NCI-H1436 treated with DMSO at 0.1 percent for 48 hours (cell line): ENCODE measurements at regions not wholly inside any gene's neighbourhood (a gene's known extent, or its start where the extent isn't known, plus 50 kb on each side); places are given as distances from the start of the nearest gene placed in this dataset.

Source experiments
- DNase-seq: peaks from one replicate; lab custom pipeline; 2025; lab: John Stamatoyannopoulos, UW

DNA sequence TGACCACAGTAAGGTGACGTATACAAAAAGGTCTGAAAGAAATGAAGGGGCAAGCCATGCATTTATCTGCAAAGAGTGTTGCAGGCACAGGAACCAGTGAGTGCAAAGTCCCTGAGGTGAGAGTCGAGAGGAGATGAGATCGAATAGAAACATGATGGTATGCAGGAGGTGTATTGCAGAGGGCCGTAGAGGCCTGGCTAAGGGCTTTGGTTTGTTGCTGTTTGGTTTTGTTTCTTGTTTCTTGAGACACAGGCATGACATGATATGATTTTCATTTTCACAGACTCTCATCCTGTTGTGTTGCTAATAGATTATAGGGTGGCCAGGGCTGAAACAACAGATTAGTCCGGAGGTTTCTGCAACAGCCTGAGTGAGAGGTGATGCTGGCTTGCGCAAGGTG is 80.4 kb downstream of the HSPH1 start:
- DNase-seq = no peak

GRCh38 chr13:31074756-31075155 is 86.9 kb downstream of the HSPH1 start:
- DNase-seq = no peak

GRCh38 chr13:31073859-31074718 is 87.6 kb downstream of the HSPH1 start:
- no peak for DNase-seq

DNA sequence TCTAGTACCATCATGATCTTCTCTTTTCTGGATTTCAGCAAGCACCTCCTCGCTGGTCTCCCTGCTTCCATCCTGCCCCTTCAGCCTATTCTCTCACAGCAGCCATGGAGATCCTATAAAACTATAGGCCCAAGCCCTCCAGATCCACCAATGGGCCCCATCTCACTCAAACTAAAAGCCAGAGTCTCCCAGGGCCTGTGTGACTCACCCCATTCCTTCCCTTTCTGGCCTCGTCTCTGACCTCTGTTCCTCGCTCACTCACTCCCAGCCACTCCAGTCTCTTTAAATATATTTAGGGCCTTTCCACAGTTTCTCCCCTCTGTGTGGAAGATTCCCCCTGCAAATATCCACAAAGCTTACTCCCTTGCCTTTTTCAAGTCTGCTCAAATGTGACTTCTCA is 89.7 kb downstream of the HSPH1 start:
- DNase-seq = no peak

- no peak for DNase-seq
These were observed 91.7 kb downstream of the HSPH1 start for GRCh38 chr13:31069808-31070534.

GRCh38 chr13:31068119-31068423 is 93.6 kb downstream of the HSPH1 start:
- DNase-seq = no peak

DNA sequence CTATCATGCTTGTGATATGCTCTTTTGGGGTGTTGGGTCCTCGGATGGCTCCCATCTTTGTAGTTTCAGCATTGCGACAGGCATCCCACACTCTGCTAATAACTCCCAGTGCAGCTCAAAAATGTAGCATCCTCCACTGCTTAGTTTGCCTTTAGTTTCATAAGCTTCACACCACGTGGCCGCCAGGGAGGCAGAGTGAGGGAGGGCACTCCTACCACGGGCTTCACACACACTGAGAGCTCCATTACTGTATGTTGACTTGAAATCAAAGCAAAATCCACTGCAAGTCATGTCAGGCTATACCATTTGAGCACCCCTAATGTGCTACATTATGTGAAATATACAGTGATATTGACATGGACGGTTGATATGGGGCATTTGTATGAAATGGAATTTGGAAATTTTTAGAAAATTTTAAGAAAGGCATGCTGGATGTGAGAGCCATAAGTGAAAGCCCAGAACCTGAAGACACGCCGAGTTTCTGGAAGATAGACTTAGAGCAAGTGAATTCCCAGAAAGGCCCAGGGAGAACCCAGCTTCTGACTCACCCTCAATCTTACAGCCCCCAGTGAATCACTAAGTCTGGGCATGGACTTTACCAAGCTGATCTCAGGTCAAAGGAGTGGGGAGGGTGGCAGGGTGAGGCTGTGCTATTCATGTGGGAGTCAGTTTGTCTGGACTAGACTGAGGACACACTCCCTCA is 94.1 kb downstream of the HSPH1 start:
- DNase-seq = no peak

DNA sequence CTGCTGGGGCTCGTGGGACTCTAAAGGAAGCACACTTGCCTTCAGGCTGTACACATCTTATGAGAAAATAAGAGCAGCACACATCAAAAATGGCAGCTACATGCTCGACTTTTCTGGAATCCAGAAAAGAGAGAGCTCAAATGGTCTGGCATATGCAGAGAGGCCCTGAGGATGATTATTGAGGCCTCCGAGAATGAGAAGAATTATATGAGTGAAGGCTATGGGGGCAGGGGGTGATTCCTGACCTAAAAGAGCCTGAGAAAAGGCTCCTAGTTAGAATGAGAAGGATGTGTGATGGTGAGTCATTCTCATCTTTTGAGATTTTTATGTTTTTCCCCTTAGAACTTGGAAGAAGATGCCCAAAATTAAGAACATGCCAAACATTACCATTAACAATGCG is 97.1 kb downstream of the HSPH1 start:
- DNase-seq = no peak

- no peak for DNase-seq
These were observed 97.9 kb downstream of the HSPH1 start for GRCh38 chr13:31063772-31064171.

- DNase-seq = no peak
These were observed 101.0 kb downstream of the HSPH1 start for GRCh38 chr13:31060655-31061054.

DNA sequence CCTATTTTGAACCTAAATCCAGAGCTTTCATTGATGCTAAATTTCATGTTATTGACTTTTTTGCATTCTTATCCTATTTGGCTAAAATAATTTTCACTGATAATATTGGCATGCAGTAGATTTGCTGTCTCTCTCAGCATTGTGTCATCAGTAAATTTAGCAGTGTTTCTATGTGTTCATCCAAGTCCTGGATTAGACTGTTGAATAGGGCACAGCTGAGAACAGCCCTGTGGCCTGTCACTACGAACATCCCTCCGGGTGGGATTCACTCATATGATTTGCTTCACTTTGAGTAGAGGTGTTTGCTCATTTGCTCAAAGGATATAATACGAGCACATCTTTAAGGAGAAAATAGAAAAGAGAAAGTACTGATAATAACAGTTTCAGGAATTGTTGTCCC is 101.5 kb downstream of the HSPH1 start:
- no peak for DNase-seq

GRCh38 chr13:31057403-31058033 is 104.2 kb downstream of the HSPH1 start:
- no peak for DNase-seq

DNA sequence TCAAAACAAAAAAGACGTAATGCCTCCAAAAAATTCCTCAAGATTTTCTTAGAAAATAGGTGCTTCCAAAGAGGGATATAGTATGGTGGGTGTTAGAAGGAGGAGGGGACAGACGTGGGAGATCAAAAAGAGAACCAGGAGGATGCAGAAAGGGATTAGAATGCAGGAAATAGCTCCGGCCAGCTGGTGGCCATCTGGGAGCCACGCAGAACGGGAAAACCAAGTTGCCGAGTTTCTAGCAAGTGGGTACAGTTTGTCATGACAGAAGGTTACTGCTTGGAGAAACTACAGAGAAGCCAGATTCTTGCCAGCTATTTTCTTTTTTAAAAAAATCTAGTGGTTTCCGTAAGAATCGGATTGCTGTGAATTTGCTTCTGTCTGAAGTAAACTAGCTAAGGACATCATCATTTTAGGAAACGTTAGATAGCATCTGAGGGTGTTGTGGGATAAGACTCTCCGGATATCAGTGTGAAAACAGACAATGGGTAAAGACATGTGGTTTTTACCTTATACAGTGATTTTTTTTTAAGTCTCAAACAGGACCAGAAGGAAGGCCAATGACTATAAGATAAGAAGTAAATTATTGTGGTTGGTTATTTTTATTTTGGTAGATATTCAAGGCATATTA is 104.9 kb downstream of the HSPH1 start:
- DNase-seq = no peak

DNA sequence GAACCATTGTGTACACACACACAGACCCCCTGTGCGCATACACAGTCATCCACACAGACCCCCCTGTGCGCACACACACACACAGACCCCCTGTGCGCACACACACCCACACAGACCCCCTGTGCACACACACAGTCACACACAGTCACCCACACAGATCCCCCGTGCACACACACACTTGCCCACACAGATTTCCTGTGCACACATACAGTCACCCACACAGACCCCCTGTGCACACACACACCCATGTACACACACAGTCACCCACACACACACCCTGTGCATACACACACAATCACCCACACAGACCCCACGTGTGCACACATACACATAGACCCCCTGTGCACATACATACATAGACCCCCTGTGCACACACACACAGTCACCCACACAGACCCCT is 106.1 kb downstream of the HSPH1 start:
- no peak for DNase-seq

GRCh38 chr13:31054632-31055031 is 107.1 kb downstream of the HSPH1 start:
- DNase-seq = no peak

- DNase-seq = no peak
These were observed 107.8 kb downstream of the HSPH1 start for GRCh38 chr13:31053896-31054295.

DNA sequence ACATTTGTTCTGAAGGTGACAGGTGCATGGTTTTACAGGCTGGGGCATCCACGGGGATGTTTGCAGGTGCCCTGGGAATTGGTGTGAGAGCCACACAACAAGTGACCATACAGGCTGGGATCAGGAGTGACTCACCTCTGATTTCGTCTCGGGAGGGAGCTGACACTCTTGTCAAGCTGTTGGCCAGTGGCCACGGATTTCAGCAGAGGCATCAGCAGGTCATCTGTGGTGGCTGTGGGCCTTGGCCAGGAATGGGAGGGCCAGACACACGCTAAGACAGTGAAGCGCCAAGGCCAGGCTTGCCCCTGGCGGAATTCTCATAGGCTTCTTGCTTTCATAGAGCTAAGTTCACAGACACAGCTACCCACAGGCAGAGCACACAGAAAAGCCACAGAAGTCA is 108.6 kb downstream of the HSPH1 start:
- DNase-seq = no peak

- no peak for DNase-seq
These were observed 109.2 kb downstream of the HSPH1 start for GRCh38 chr13:31052478-31052877.

- no peak for DNase-seq
These were observed 109.7 kb downstream of the HSPH1 start for GRCh38 chr13:31051999-31052398.

DNA sequence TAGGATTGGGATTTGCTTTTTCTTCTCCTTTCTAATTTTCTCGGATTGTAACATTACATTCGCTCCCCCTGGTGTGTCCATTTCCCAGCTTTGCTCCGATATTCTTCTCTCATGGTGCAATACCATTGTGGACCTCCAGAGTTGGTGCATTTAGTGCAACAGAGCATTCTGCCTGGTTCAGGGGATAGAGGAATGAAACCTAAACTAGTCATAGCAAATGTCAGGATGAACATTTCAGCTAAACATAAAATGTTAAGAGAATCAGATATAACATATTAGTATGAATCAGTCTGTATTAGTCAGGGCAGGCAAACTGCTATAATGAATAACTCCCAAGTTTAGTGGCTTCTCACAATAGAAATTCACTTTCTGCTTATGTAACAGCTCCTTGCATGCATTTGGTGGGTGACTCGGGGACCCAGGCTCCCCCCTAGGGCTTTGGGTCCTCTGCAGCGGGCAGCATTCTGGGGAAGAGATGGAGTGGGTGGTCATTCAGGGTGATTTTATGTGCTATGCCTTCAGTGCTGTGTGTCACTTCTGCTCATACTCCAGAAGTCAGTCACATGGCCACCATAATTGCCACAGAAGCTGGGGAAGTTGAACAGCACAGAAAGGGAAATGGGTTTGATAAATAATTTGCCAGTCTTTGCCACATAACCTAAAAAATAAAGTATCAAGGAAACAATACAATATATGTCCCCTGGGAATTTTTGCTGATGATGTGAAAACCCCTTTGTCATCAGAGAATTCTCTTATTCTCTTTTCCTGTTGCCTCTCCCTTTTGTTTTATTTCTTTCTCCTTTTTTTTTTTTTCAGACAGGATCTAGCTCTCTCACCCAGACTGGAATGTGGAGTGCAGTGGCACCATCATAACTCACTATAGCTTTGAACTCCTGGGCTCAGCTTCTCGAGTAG is 111.0 kb downstream of the HSPH1 start:
- no peak for DNase-seq

- no peak for DNase-seq
These were observed 111.9 kb downstream of the HSPH1 start for GRCh38 chr13:31049833-31050232.
